DOHH2 (cell line): ENCODE measurements at regions not wholly inside any gene's neighbourhood (a gene's known extent, or its start where the extent isn't known, plus 50 kb on each side); places are given as distances from the start of the nearest gene placed in this dataset.

Experiments
- H3F3A ChIP-seq: fragments of 200-600 bp; sonication (generic), shearing (Covaris generic); 2 replicates; pipeline ENCODE4 v1.6.0; 2016; ENCODE audit warnings: antibody characterized with exemption, mild to moderate bottlenecking; ENCODE audit not compliant: control insufficient read depth, insufficient read depth
- H3K27ac ChIP-seq: fragments of 200-600 bp; sonication (generic); 2 replicates; pipeline ENCODE4 v1.5.1; 2014; ENCODE audit warnings: low read depth, mild to moderate bottlenecking, low read length, moderate library complexity
- H3K27me3 ChIP-seq: fragments of 200-600 bp; sonication (generic); 2 replicates; pipeline ENCODE4 v1.6.1; 2014; ENCODE audit warnings: mild to moderate bottlenecking, low read length, mixed read lengths; ENCODE audit not compliant: control insufficient read depth
- H3K36me3 ChIP-seq: fragments of 200-600 bp; sonication (generic); 2 replicates; pipeline ENCODE4 v1.6.1; 2014; ENCODE audit warnings: mild to moderate bottlenecking, low read length, moderate library complexity, mixed read lengths; ENCODE audit not compliant: control insufficient read depth
- H3K4me1 ChIP-seq: fragments of 200-600 bp; sonication (generic); 2 replicates; pipeline ENCODE4 v1.6.1; 2014; ENCODE audit warnings: mild to moderate bottlenecking, low read length, mixed read lengths; ENCODE audit not compliant: control insufficient read depth
- H3K4me2 ChIP-seq: fragments of 200-600 bp; sonication (generic); 2 replicates; pipeline ENCODE4 v1.6.0; 2014; ENCODE audit warnings: mild to moderate bottlenecking, low read length, moderate library complexity
- H3K4me3 ChIP-seq: fragments of 200-600 bp; sonication (generic); 2 replicates; pipeline ENCODE4 v1.5.1; 2014; ENCODE audit warnings: mild to moderate bottlenecking, low read length, mixed read lengths
- H3K79me2 ChIP-seq: fragments of 200-600 bp; sonication (generic); 2 replicates; pipeline ENCODE4 v1.6.1; 2014; ENCODE audit warnings: mild to moderate bottlenecking, low read length, mixed read lengths; ENCODE audit not compliant: control insufficient read depth
- H3K9me2 ChIP-seq: fragments of 200-600 bp; sonication (generic); replicated peaks from 2 replicates; pipeline ENCODE4 v1.6.1; 2014; ENCODE audit warnings: mild to moderate bottlenecking, low read length, mixed read lengths; ENCODE audit not compliant: control insufficient read depth
- H3K9me3 ChIP-seq: fragments of 200-600 bp; sonication (generic); 2 replicates; pipeline ENCODE4 v1.6.1; 2014; ENCODE audit warnings: antibody characterized with exemption, low read length, mixed read lengths; ENCODE audit not compliant: control insufficient read depth, insufficient read depth
- H4K20me1 ChIP-seq: fragments of 200-600 bp; sonication (generic); 2 replicates; pipeline ENCODE4 v1.6.0; 2014; ENCODE audit warnings: low read depth, mild to moderate bottlenecking, antibody characterized with exemption, low read length, moderate library complexity; ENCODE audit not compliant: control insufficient read depth, insufficient read depth
- EZH2phosphoT487 ChIP-seq: fragments of 200-600 bp; sonication (generic); IDR thresholded peaks from 2 replicates; pipeline ENCODE4 v1.6.1; 2017; ENCODE audit warnings: borderline replicate concordance, mild to moderate bottlenecking, antibody characterized with exemption, low read length, moderate library complexity, mixed read lengths
- TF ChIP-seq, protein P1 (sequence below): fragments of 200-600 bp; sonication (generic); IDR thresholded peaks from one replicate; pipeline ENCODE4 v1.5.1; 2014; ENCODE audit warnings: antibody characterized with exemption, mild to moderate bottlenecking, low read depth, low read length; ENCODE audit not compliant: poor library complexity, severe bottlenecking

DNA sequence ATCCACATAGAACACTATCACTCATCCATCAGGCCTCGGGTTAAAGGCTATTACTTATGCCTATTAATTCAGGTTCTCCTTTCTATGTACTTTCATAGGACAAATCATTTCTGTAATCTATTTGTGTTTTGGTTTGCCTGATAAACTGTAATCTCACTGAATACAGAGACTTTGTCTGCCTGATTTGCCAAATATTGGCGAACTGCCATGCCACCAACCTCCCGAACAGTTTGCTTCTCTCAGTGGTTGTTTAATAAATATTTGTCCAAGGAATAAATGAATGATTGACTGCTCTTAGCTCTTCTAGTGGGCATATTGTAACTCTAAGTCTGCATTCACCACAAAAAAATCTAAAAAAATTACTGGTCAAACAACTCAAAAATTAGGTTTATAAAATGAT lies 170.1 kb upstream of the ZFP64 start:
- Histone ChIP-seq H3K4me3 (no peak overlapping the region), H3K27me3 (no peaks in the 10 kb centered on the region; the same call in 1 of the 2 replicates), H3K9me2 (no peaks in the 10 kb centered on the region), H3K4me1 (no peaks in the 10 kb centered on the region), H3K36me3 (no peaks in the 10 kb centered on the region), H4K20me1 (no peaks in the 10 kb centered on the region), H3K4me2 (no peak overlapping the region), H3K9me3 (no peaks in the 10 kb centered on the region), H3K27ac (no peak overlapping the region), H3F3A (no peaks in the 10 kb centered on the region), H3K79me2 (no peaks in the 10 kb centered on the region)
- no peak for TF ChIP-seq EZH2phosphoT487
- TF ChIP-seq, protein P1, sequence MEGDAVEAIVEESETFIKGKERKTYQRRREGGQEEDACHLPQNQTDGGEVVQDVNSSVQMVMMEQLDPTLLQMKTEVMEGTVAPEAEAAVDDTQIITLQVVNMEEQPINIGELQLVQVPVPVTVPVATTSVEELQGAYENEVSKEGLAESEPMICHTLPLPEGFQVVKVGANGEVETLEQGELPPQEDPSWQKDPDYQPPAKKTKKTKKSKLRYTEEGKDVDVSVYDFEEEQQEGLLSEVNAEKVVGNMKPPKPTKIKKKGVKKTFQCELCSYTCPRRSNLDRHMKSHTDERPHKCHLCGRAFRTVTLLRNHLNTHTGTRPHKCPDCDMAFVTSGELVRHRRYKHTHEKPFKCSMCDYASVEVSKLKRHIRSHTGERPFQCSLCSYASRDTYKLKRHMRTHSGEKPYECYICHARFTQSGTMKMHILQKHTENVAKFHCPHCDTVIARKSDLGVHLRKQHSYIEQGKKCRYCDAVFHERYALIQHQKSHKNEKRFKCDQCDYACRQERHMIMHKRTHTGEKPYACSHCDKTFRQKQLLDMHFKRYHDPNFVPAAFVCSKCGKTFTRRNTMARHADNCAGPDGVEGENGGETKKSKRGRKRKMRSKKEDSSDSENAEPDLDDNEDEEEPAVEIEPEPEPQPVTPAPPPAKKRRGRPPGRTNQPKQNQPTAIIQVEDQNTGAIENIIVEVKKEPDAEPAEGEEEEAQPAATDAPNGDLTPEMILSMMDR = no peak

DNA sequence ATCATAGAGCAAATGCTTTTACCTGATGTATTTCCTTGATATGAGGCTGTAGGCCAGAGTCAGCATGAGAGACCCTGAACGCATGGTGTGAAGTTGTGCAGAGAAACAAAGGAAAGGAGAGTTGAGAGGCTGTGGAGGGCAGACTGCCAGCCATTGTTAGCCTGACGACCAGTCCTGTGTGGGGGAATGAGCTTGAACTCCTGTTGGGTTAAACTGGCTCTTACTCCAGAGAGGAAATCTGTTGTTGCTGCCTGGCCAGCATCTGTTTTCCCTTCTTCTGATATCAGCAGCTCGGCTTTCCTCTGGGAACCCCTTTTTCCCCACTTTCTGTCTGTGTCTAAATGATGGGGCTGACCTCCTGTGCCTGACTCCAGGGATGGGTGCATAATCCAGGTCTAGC lies 158.2 kb upstream of the ZFP64 start:
- Histone ChIP-seq H4K20me1 (no peaks in the 10 kb centered on the region), H3K9me3 (no peaks in the 10 kb centered on the region), H3K36me3 (no peaks in the 10 kb centered on the region), H3K27ac (no peak overlapping the region), H3K9me2 (no peaks in the 10 kb centered on the region), H3K4me2 (no peak overlapping the region), H3K4me3 (no peak overlapping the region), H3K79me2 (no peaks in the 10 kb centered on the region), H3K27me3 (no peaks in the 10 kb centered on the region; the same call in 1 of the 2 replicates), H3K4me1 (no peaks in the 10 kb centered on the region), H3F3A (no peaks in the 10 kb centered on the region)
- TF ChIP-seq, protein P1 = no peak
- no peak for TF ChIP-seq EZH2phosphoT487

DNA sequence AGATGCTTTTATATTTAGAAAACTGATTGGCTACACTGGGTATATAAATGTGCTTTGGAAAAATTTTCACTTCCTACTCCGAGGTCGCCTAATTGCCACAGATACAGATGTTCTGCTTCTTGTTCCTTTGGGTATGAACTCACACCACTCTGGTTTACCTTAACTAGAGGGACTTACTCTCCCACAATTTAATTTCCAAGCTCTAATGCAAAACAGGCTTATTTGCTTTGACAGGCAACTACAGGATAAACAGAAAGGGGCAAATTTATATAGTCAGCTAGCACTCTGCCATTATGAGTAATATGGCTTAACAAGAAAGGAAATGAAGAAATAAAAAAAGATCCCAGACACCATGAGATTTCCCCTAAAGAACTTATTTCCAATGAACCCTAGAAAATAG lies 156.9 kb upstream of the ZFP64 start:
- Histone ChIP-seq H3K36me3 (no peaks in the 10 kb centered on the region), H3K27me3 (no peaks in the 10 kb centered on the region; the same call in 1 of the 2 replicates), H3K27ac (no peak overlapping the region), H3K9me2 (no peaks in the 10 kb centered on the region), H3K79me2 (no peaks in the 10 kb centered on the region), H3K9me3 (no peaks in the 10 kb centered on the region), H3K4me3 (no peak overlapping the region), H4K20me1 (no peaks in the 10 kb centered on the region), H3F3A (no peaks in the 10 kb centered on the region), H3K4me2 (no peak overlapping the region), H3K4me1 (no peaks in the 10 kb centered on the region)
- no peak for TF ChIP-seq EZH2phosphoT487
- TF ChIP-seq, protein P1 = no peak

DNA sequence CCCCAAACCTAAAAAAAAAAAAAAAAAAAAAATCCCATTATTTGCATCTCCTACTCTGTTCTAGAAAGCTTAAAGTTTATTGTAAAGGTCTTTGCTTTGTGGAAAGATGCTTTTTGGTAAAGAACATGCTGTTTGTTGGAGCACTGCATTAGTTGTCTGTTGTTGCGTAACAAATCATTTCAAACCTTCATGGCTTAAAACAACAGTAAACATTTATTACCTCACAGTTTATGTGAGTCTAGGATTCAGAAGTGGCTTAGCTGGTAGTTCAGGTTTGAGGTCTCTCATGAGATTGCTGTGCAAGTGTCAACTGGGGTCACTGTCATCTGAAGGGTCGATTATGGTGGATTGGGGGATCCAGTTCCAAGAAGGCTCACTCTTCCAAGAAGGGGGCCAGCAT lies 155.2 kb upstream of the ZFP64 start:
- Histone ChIP-seq H3K9me2 (no peaks in the 10 kb centered on the region), H3K4me3 (no peak overlapping the region), H3K27me3 (no peaks in the 10 kb centered on the region; the same call in 1 of the 2 replicates), H3K36me3 (no peaks in the 10 kb centered on the region), H3K79me2 (no peaks in the 10 kb centered on the region), H3F3A (no peaks in the 10 kb centered on the region), H3K9me3 (no peaks in the 10 kb centered on the region), H3K4me2 (no peak overlapping the region), H4K20me1 (no peaks in the 10 kb centered on the region), H3K27ac (no peak overlapping the region), H3K4me1 (no peaks in the 10 kb centered on the region)
- TF ChIP-seq EZH2phosphoT487 = no peak
- TF ChIP-seq, protein P1 = no peak
